WTC11 (cell line): ENCODE measurements at regions not wholly inside any gene's neighbourhood (a gene's known extent, or its start where the extent isn't known, plus 50 kb on each side); places are given as distances from the start of the nearest gene placed in this dataset.

Source experiments
- ATAC-seq: fragments of 200-7000 bp; cut with Tn5 transposase; 2 replicates; pipeline ENCODE4 v1.10.0; 2021; ENCODE audit warnings: mild to moderate bottlenecking, moderate library complexity
- CTCF ChIA-PET: fragments of 300-600 bp; sonication (Branson Sonifier 250); formaldehyde crosslinking; loops from one replicate; lab custom pipeline; 2021; ENCODE audit warnings: antibody characterized with exemption; lab: Charles Lee
- POLR2A ChIA-PET: fragments of 350-600 bp; sonication (Branson Sonifier 250); formaldehyde crosslinking; loops from one replicate; lab custom pipeline; 2021; ENCODE audit warnings: antibody characterized with exemption; lab: Charles Lee
- DNase-seq: peaks from one replicate; pipeline ENCODE4 v3.0.0; 2021; ENCODE audit warnings: low spot score
- H3K27ac Mint-ChIP-seq: 2 replicates; pipeline ENCODE4 v1.8.0; 2021; ENCODE audit warnings: mixed read lengths
- H3K27me3 Mint-ChIP-seq: 2 replicates; pipeline ENCODE4 v1.8.0; 2021; ENCODE audit warnings: low read depth, mild to moderate bottlenecking, moderate library complexity, mixed read lengths
- H3K36me3 Mint-ChIP-seq: 2 replicates; pipeline ENCODE4 v1.8.0; 2021; ENCODE audit warnings: mixed read lengths
- H3K4me1 Mint-ChIP-seq: 2 replicates; pipeline ENCODE4 v1.8.0; 2022; ENCODE audit warnings: mixed read lengths
- H3K4me3 Mint-ChIP-seq: 2 replicates; pipeline ENCODE4 v1.8.0; 2021; ENCODE audit warnings: mild to moderate bottlenecking, moderate library complexity, mixed read lengths
- H3K9me3 Mint-ChIP-seq: 2 replicates; pipeline ENCODE4 v1.8.0; 2021; ENCODE audit warnings: mixed read lengths
- EMX1 ChIP-seq: fragments of 250-450 bp; sonication (Bioruptor Pico); IDR thresholded peaks from 2 replicates; pipeline ENCODE4 v1.8.0; 2021; ENCODE audit warnings: mild to moderate bottlenecking
- FOXP1 ChIP-seq: sonication (generic); formaldehyde crosslinking; IDR thresholded peaks from 2 replicates; pipeline ENCODE4 v1.8.0; 2022; ENCODE audit warnings: missing genetic modification reagents, mild to moderate bottlenecking, moderate library complexity, borderline replicate concordance
- GTF2I ChIP-seq: fragments of 250-450 bp; sonication (Bioruptor Pico); conservative IDR thresholded peaks from 2 replicates; pipeline ENCODE4 v1.4.0; 2021; ENCODE audit warnings: mild to moderate bottlenecking
- NFATC4 ChIP-seq: fragments of 250-450 bp; sonication (Bioruptor Pico); IDR thresholded peaks from 2 replicates; pipeline ENCODE4 v1.9.0; 2021; ENCODE audit warnings: mild to moderate bottlenecking
- NR3C1 ChIP-seq: sonication (generic); formaldehyde crosslinking; conservative IDR thresholded peaks from 2 replicates; pipeline ENCODE4 v1.8.1; 2023; ENCODE audit warnings: low read depth, mild to moderate bottlenecking, missing genetic modification reagents
- RORB ChIP-seq: fragments of 250-450 bp; sonication (Bioruptor Pico); IDR thresholded peaks from 2 replicates; pipeline ENCODE4 v1.9.0; 2021; ENCODE audit warnings: mild to moderate bottlenecking
- ZNF671 ChIP-seq: fragments of 250-450 bp; sonication (Bioruptor Pico); IDR thresholded peaks from 2 replicates; pipeline ENCODE4 v1.8.0; 2021; ENCODE audit warnings: mild to moderate bottlenecking
- TF ChIP-seq, protein P1 (sequence below): sonication (generic); formaldehyde crosslinking; IDR thresholded peaks from 2 replicates; pipeline ENCODE4 v1.8.1; 2023; ENCODE audit warnings: mild to moderate bottlenecking, missing genetic modification reagents
- TF ChIP-seq, protein P2 (sequence below): sonication (generic); formaldehyde crosslinking; IDR thresholded peaks from 2 replicates; pipeline ENCODE4 v1.8.1; 2022; ENCODE audit warnings: missing genetic modification reagents, borderline replicate concordance
- TF ChIP-seq, protein P3 (sequence below): fragments of 250-450 bp; sonication (Bioruptor Pico); IDR thresholded peaks from 2 replicates; pipeline ENCODE4 v1.8.0; 2021; ENCODE audit warnings: mild to moderate bottlenecking
- TF ChIP-seq, protein P4 (sequence below): sonication (generic); formaldehyde crosslinking; IDR thresholded peaks from 2 replicates; pipeline ENCODE4 v1.8.1; 2023; ENCODE audit warnings: mild to moderate bottlenecking, missing genetic modification reagents, moderate library complexity
- TF ChIP-seq, protein P5 (sequence below): sonication (generic); formaldehyde crosslinking; conservative IDR thresholded peaks from 2 replicates; pipeline ENCODE4 v1.8.1; 2023; ENCODE audit warnings: mild to moderate bottlenecking, low read depth, missing genetic modification reagents, moderate library complexity
- TF ChIP-seq, protein P6 (sequence below): sonication (generic); formaldehyde crosslinking; IDR thresholded peaks from 2 replicates; pipeline ENCODE4 v1.8.1; 2023; ENCODE audit warnings: mild to moderate bottlenecking, missing genetic modification reagents, borderline replicate concordance

DNA sequence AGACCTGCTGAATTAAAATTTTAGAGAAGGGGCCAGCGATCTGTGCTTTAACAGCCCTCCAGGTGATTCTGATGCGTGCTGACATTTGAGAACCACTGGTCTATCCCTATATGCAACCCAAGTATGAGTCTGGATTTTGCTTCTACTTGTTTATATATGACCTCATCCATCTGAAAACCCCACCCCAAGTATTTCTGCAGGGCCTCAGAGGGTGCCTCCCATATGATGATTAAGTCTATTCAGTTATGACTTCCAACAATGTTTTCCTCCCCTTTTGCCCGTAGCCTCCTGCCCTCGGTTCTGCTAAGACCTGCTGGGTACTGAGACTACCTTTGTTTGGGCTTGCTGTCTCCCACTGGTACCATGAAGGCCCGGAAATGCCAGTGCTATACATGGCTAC is 376.0 kb upstream of the SMARCA2 start:
- Mint-ChIP-seq H3K27me3 (no peaks in the 10 kb centered on the region), H3K4me3 (no peak overlapping the region), H3K36me3 (no peaks in the 10 kb centered on the region), H3K4me1 (no peaks in the 10 kb centered on the region), H3K27ac (no peak overlapping the region), H3K9me3 (peaks cover 8% of the 10 kb centered on the region)
- TF ChIP-seq GTF2I (CRISPR knock-in tag) (no peak), NR3C1 (CRISPR knock-in tag) (no peak), ZNF671 (no peak), RORB (CRISPR knock-in tag) (no peak)
- TF ChIP-seq, protein P1, sequence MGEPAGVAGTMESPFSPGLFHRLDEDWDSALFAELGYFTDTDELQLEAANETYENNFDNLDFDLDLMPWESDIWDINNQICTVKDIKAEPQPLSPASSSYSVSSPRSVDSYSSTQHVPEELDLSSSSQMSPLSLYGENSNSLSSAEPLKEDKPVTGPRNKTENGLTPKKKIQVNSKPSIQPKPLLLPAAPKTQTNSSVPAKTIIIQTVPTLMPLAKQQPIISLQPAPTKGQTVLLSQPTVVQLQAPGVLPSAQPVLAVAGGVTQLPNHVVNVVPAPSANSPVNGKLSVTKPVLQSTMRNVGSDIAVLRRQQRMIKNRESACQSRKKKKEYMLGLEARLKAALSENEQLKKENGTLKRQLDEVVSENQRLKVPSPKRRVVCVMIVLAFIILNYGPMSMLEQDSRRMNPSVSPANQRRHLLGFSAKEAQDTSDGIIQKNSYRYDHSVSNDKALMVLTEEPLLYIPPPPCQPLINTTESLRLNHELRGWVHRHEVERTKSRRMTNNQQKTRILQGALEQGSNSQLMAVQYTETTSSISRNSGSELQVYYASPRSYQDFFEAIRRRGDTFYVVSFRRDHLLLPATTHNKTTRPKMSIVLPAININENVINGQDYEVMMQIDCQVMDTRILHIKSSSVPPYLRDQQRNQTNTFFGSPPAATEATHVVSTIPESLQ = no peak
- TF ChIP-seq, protein P2, sequence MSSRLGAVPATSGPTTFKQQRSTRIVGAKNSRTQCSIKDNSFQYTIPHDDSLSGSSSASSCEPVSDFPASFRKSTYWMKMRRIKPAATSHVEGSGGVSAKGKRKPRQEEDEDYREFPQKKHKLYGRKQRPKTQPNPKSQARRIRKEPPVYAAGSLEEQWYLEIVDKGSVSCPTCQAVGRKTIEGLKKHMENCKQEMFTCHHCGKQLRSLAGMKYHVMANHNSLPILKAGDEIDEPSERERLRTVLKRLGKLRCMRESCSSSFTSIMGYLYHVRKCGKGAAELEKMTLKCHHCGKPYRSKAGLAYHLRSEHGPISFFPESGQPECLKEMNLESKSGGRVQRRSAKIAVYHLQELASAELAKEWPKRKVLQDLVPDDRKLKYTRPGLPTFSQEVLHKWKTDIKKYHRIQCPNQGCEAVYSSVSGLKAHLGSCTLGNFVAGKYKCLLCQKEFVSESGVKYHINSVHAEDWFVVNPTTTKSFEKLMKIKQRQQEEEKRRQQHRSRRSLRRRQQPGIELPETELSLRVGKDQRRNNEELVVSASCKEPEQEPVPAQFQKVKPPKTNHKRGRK = no peak
- TF ChIP-seq, protein P3, sequence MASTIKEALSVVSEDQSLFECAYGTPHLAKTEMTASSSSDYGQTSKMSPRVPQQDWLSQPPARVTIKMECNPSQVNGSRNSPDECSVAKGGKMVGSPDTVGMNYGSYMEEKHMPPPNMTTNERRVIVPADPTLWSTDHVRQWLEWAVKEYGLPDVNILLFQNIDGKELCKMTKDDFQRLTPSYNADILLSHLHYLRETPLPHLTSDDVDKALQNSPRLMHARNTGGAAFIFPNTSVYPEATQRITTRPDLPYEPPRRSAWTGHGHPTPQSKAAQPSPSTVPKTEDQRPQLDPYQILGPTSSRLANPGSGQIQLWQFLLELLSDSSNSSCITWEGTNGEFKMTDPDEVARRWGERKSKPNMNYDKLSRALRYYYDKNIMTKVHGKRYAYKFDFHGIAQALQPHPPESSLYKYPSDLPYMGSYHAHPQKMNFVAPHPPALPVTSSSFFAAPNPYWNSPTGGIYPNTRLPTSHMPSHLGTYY (CRISPR knock-in tag) = no peak
- TF ChIP-seq, protein P4, sequence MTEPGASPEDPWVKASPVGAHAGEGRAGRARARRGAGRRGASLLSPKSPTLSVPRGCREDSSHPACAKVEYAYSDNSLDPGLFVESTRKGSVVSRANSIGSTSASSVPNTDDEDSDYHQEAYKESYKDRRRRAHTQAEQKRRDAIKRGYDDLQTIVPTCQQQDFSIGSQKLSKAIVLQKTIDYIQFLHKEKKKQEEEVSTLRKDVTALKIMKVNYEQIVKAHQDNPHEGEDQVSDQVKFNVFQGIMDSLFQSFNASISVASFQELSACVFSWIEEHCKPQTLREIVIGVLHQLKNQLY = no peak
- TF ChIP-seq, protein P5, sequence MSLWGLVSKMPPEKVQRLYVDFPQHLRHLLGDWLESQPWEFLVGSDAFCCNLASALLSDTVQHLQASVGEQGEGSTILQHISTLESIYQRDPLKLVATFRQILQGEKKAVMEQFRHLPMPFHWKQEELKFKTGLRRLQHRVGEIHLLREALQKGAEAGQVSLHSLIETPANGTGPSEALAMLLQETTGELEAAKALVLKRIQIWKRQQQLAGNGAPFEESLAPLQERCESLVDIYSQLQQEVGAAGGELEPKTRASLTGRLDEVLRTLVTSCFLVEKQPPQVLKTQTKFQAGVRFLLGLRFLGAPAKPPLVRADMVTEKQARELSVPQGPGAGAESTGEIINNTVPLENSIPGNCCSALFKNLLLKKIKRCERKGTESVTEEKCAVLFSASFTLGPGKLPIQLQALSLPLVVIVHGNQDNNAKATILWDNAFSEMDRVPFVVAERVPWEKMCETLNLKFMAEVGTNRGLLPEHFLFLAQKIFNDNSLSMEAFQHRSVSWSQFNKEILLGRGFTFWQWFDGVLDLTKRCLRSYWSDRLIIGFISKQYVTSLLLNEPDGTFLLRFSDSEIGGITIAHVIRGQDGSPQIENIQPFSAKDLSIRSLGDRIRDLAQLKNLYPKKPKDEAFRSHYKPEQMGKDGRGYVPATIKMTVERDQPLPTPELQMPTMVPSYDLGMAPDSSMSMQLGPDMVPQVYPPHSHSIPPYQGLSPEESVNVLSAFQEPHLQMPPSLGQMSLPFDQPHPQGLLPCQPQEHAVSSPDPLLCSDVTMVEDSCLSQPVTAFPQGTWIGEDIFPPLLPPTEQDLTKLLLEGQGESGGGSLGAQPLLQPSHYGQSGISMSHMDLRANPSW (CRISPR knock-in tag) = no peak
- POLR2A ChIA-PET = no interaction called here
- ATAC-seq (no peak), DNase-seq (no peak)
- CTCF ChIA-PET = no interaction called here

DNA sequence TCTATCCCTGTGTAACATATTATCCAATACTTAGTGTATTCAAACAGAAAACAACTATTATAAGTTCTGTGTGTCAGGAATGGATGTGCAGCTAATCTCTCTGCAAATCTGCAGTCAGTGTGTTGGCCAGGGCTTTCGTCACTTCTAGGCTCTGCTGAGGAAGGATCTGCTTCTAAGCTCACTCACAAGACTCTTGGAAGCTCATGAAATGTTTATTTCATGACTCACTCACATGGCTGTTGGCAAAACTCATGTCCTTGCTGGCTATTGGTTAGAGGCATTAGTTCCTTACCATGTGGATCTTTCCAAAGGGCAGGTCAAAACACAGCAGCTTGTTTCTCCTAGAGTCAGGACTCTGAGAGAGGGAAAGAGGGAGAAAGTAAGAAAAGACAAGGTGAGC is 367.4 kb upstream of the SMARCA2 start:
- H3K27ac Mint-ChIP-seq = no peak overlapping the region
- DNase-seq (no peak), ATAC-seq (no peak)
- no peaks in the 10 kb centered on the region for H3K36me3 Mint-ChIP-seq
- no peak overlapping the region for H3K4me3 Mint-ChIP-seq
- TF ChIP-seq EMX1 (CRISPR knock-in tag) = no peak
- TF ChIP-seq, protein P6, sequence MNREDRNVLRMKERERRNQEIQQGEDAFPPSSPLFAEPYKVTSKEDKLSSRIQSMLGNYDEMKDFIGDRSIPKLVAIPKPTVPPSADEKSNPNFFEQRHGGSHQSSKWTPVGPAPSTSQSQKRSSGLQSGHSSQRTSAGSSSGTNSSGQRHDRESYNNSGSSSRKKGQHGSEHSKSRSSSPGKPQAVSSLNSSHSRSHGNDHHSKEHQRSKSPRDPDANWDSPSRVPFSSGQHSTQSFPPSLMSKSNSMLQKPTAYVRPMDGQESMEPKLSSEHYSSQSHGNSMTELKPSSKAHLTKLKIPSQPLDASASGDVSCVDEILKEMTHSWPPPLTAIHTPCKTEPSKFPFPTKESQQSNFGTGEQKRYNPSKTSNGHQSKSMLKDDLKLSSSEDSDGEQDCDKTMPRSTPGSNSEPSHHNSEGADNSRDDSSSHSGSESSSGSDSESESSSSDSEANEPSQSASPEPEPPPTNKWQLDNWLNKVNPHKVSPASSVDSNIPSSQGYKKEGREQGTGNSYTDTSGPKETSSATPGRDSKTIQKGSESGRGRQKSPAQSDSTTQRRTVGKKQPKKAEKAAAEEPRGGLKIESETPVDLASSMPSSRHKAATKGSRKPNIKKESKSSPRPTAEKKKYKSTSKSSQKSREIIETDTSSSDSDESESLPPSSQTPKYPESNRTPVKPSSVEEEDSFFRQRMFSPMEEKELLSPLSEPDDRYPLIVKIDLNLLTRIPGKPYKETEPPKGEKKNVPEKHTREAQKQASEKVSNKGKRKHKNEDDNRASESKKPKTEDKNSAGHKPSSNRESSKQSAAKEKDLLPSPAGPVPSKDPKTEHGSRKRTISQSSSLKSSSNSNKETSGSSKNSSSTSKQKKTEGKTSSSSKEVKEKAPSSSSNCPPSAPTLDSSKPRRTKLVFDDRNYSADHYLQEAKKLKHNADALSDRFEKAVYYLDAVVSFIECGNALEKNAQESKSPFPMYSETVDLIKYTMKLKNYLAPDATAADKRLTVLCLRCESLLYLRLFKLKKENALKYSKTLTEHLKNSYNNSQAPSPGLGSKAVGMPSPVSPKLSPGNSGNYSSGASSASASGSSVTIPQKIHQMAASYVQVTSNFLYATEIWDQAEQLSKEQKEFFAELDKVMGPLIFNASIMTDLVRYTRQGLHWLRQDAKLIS = no peak
- TF ChIP-seq FOXP1 (CRISPR knock-in tag) = no peak
- TF ChIP-seq NFATC4 (CRISPR knock-in tag) = no peak
- POLR2A ChIA-PET = no interaction called here
- CTCF ChIA-PET = no interaction called here
- H3K4me1 Mint-ChIP-seq = no peaks in the 10 kb centered on the region
- H3K9me3 Mint-ChIP-seq = no peaks in the 10 kb centered on the region; the same call in 1 of the 2 replicates
- no peaks in the 10 kb centered on the region for H3K27me3 Mint-ChIP-seq
